Spleen (tissue), 11 donors: ENCODE measurements at regions not wholly inside any gene's neighbourhood (a gene's known extent, or its start where the extent isn't known, plus 50 kb on each side); places are given as distances from the start of the nearest gene placed in this dataset.

Source experiments
- DNase-seq: peaks from one replicate; pipeline ENCODE4 v3.0.0-alpha.2; 2020
- H3K27ac ChIP-seq, 8 donors: fragments of 200-600 bp; sonication (generic) in 7 of 8; 1 replicate in 4 of 8; 2 replicates in 4 of 8; pipeline versions ENCODE4 v1.5.0 to v1.8.0; 2016 to 2021; ENCODE audit warnings: inconsistent platforms in 4 of 8, mild to moderate bottlenecking in 4 of 8, moderate library complexity in 1 of 8
- H3K27me3 ChIP-seq, 7 donors: fragments of 200-600 bp; sonication (generic) in 6 of 7; replicated peaks in 1 of 7; 1 replicate in 4 of 7; 2 replicates in 3 of 7; pipeline versions ENCODE4 v1.5.0 to v1.8.0; 2016 to 2021; ENCODE audit warnings: inconsistent platforms in 3 of 7, mild to moderate bottlenecking in 1 of 7
- H3K36me3 ChIP-seq, 6 donors: fragments of 200-600 bp; sonication (generic) in 5 of 6; 1 replicate in 4 of 6; 2 replicates in 2 of 6; pipeline versions ENCODE4 v1.5.0 to v1.8.0; 2016 to 2021; ENCODE audit warnings: inconsistent platforms in 2 of 6
- H3K4me1 ChIP-seq, 6 donors: fragments of 200-600 bp; sonication (generic) in 5 of 6; 1 replicate in 3 of 6; 2 replicates in 3 of 6; pipeline versions ENCODE4 v1.5.0 to v1.8.0; 2016 to 2021; ENCODE audit warnings: inconsistent platforms in 3 of 6
- H3K4me3 ChIP-seq, 8 donors: fragments of 200-600 bp; sonication (generic) in 7 of 8; 1 replicate in 4 of 8; 2 replicates in 4 of 8; pipeline versions ENCODE4 v1.5.0 to v1.8.0; 2016 to 2021; ENCODE audit warnings: inconsistent platforms in 4 of 8, mild to moderate bottlenecking in 4 of 8, moderate library complexity in 2 of 8
- H3K9me3 ChIP-seq, 8 donors: fragments of 200-600 bp; sonication (generic) in 7 of 8; 1 replicate in 4 of 8; 2 replicates in 4 of 8; pipeline versions ENCODE4 v1.5.0 to v1.8.0; 2016 to 2021; ENCODE audit warnings: inconsistent platforms in 4 of 8
- CTCF ChIP-seq, 11 experiments: fragments of 200-600 bp in 7 of 11; fragments of 450-650 bp in 4 of 11; sonication (generic) in 4 of 11; IDR thresholded peaks in 8 of 11; conservative IDR thresholded peaks in 3 of 11; 1 replicate in 7 of 11; 2 replicates in 4 of 11; pipeline versions ENCODE4 v1.4.0 to v1.8.0; 2016 to 2021; ENCODE audit warnings: antibody characterized with exemption in 11 of 11, inconsistent platforms in 4 of 11, mild to moderate bottlenecking in 1 of 11
- POLR2A ChIP-seq, 3 donors: fragments of 450-650 bp; IDR thresholded peaks; one replicate each; pipeline ENCODE4 v1.5.1; 2017; ENCODE audit warnings: antibody characterized with exemption in 3 of 3, mild to moderate bottlenecking in 1 of 3
- POLR2AphosphoS5 ChIP-seq, 3 donors: sonication (generic); formaldehyde crosslinking; IDR thresholded peaks; one replicate each; pipeline ENCODE4 v1.5.1; 2017; ENCODE audit warnings: antibody characterized with exemption in 3 of 3
- WGBS, 5 donors: extraction: QIAGEN DNeasy Blood & Tissue Kit in 3 of 5; methylation state at CpG; one replicate each; pipeline versions ENCODE4 v1.1.5 to v1.1.7; 2013 to 2018; 5-methylcytosine and 5-hydroxymethylcytosine counted together
- intact Hi-C: fragments of 100-400 bp; cut with DNase I; formaldehyde crosslinking; loops from one replicate; pipeline ENCODE4 v1.15.0; 2023; ENCODE audit warnings: low total_unique reads
- donor health status: healthy with polysubstance abuse.
- donor health status: DM: no; HTN: no; CAD: no; lungs with moderate emphysema.
- donor health status: DM: no; HTN: no; CAD: no.
- donor health status: Bipolar disorder and iron deficiency.
- donor health status: healthy.
- donor health status: DM: no; HTN: no; CAD: no.
- donor health status: DM: yes; HTN: yes; CAD: no.

- no peaks in the 10 kb centered on the region for H3K36me3 ChIP-seq
- peaks cover 0 to 4% (median 0%) of the 10 kb centered on the region in 6 donors for H3K4me1 ChIP-seq
- no peaks in the 10 kb centered on the region for H3K9me3 ChIP-seq
- no peak for TF ChIP-seq POLR2AphosphoS5 (IDR thresholded peaks at IDR 0.05)
- no peak for TF ChIP-seq POLR2A (IDR thresholded peaks at IDR 0.05)
- no peak for TF ChIP-seq CTCF (IDR thresholded peaks at IDR 0.05 in 8 of 11, conservative IDR thresholded peaks at IDR 0.05 in 3 of 11)
- no peak for DNase-seq
- intact Hi-C loops: loop anchor here (5.0 kb wide), 1 partner anchor 540 kb away; no protein-coding TSS in a partner anchor
- no peak overlapping the region for H3K4me3 ChIP-seq
- H3K27ac ChIP-seq: no peak overlapping the region
- no peaks in the 10 kb centered on the region for H3K27me3 ChIP-seq
- 85 to 95% (median 86%) methylated on average over 8 of the region's 8 CpGs for WGBS, 5 donors
These were observed 79.7 kb upstream of the DOCK10 start for GRCh38 chr2:225122007-225122406.

- intact Hi-C loops: loop anchor here (5.0 kb wide), 1 partner anchor 542 kb away; no protein-coding TSS in a partner anchor
- no peak for DNase-seq
- no peak for TF ChIP-seq POLR2A (IDR thresholded peaks at IDR 0.05)
- TF ChIP-seq POLR2AphosphoS5 (IDR thresholded peaks at IDR 0.05): no peak
- TF ChIP-seq CTCF (IDR thresholded peaks at IDR 0.05 in 8 of 11, conservative IDR thresholded peaks at IDR 0.05 in 3 of 11): no peak
- no peaks in the 10 kb centered on the region for H3K27me3 ChIP-seq
- 41 to 67% (median 50%) methylated on average over 1 of the region's 1 CpG for WGBS, 5 donors
- H3K9me3 ChIP-seq: no peaks in the 10 kb centered on the region
- H3K4me3 ChIP-seq: no peak overlapping the region
- H3K36me3 ChIP-seq: no peaks in the 10 kb centered on the region
- peaks cover 0 to 8% (median 0%) of the 10 kb centered on the region in 6 donors for H3K4me1 ChIP-seq
- H3K27ac ChIP-seq: no peak overlapping the region
These were observed 77.9 kb upstream of the DOCK10 start for GRCh38 chr2:225120186-225120585.

- WGBS, 5 donors: 88 to 97% (median 93%) methylated on average over 2 of the region's 2 CpGs
- no peak for DNase-seq
- H3K4me3 ChIP-seq: no peak overlapping the region
- H3K9me3 ChIP-seq: no peaks in the 10 kb centered on the region
- H3K27me3 ChIP-seq: no peaks in the 10 kb centered on the region
- no peak overlapping the region for H3K27ac ChIP-seq
- intact Hi-C loops: no loop called here
- H3K4me1 ChIP-seq: peaks cover 0 to 16% (median 6%) of the 10 kb centered on the region in 6 donors
- H3K36me3 ChIP-seq: no peaks in the 10 kb centered on the region
- TF ChIP-seq POLR2A (IDR thresholded peaks at IDR 0.05) (no peak), POLR2AphosphoS5 (IDR thresholded peaks at IDR 0.05) (no peak), CTCF (IDR thresholded peaks at IDR 0.05 in 8 of 11, conservative IDR thresholded peaks at IDR 0.05 in 3 of 11) (no peak)
These were observed 74.9 kb upstream of the DOCK10 start for GRCh38 chr2:225117051-225117716.

- WGBS, 5 donors: 92 to 96% (median 95%) methylated on average over 2 of the region's 2 CpGs
- Histone ChIP-seq H3K27ac (no peak overlapping the region), H3K4me3 (no peak overlapping the region), H3K9me3 (no peaks in the 10 kb centered on the region), H3K27me3 (no peaks in the 10 kb centered on the region), H3K36me3 (no peaks in the 10 kb centered on the region), H3K4me1 (peaks cover 0 to 18% (median 6%) of the 10 kb centered on the region in 6 donors)
- intact Hi-C loops: no loop called here
- DNase-seq: no peak
- TF ChIP-seq CTCF (IDR thresholded peaks at IDR 0.05 in 8 of 11, conservative IDR thresholded peaks at IDR 0.05 in 3 of 11): no peak
- no peak for TF ChIP-seq POLR2AphosphoS5 (IDR thresholded peaks at IDR 0.05)
- TF ChIP-seq POLR2A (IDR thresholded peaks at IDR 0.05): no peak
These were observed 72.6 kb upstream of the DOCK10 start for GRCh38 chr2:225114786-225115323.
